MM.1S (cell line): ENCODE measurements at regions not wholly inside any gene's neighbourhood (a gene's known extent, or its start where the extent isn't known, plus 50 kb on each side); places are given as distances from the start of the nearest gene placed in this dataset.
A peak's percentile ranks its signal among the peaks of the same experiment; 100 is the strongest.

Experiments
- DNase-seq: peaks from one replicate; pipeline ENCODE4 v3.0.0-alpha.2; 2015
- H2AFZ ChIP-seq: fragments of 300-600 bp; sonication (generic); 2 replicates; pipeline ENCODE4 v1.6.0; 2016; ENCODE audit warnings: antibody characterized with exemption, low read length
- H3F3A ChIP-seq: fragments of 300-600 bp; sonication (generic); 2 replicates; pipeline ENCODE4 v1.6.1; 2016; ENCODE audit warnings: mild to moderate bottlenecking, antibody characterized with exemption, low read length, moderate library complexity, mixed read lengths; ENCODE audit not compliant: insufficient read depth
- H3K27ac ChIP-seq: fragments of 300-600 bp; sonication (generic); 2 replicates; pipeline ENCODE4 v1.5.1; 2016; ENCODE audit warnings: mild to moderate bottlenecking, low read length
- H3K27me3 ChIP-seq: fragments of 300-600 bp; sonication (generic); replicated peaks from 2 replicates; pipeline ENCODE4 v1.6.0; 2016; ENCODE audit warnings: low read length; ENCODE audit not compliant: insufficient read depth
- H3K36me3 ChIP-seq: fragments of 300-600 bp; sonication (generic); replicated peaks from 2 replicates; pipeline ENCODE4 v1.6.1; 2016; ENCODE audit warnings: mild to moderate bottlenecking, low read length, mixed read lengths; ENCODE audit not compliant: insufficient read depth
- H3K4me1 ChIP-seq: fragments of 300-600 bp; sonication (generic); 2 replicates; pipeline ENCODE4 v1.6.1; 2016; ENCODE audit warnings: low read length, mixed read lengths
- H3K4me2 ChIP-seq: fragments of 300-600 bp; sonication (generic); 2 replicates; pipeline ENCODE4 v1.6.0; 2016; ENCODE audit warnings: low read depth, low read length
- H3K4me3 ChIP-seq: fragments of 300-600 bp; sonication (generic); 2 replicates; pipeline ENCODE4 v1.5.1; 2016; ENCODE audit warnings: low read length, mixed read lengths
- H3K79me2 ChIP-seq: fragments of 300-600 bp; sonication (generic); 2 replicates; pipeline ENCODE4 v1.6.1; 2016; ENCODE audit warnings: mixed run types, low read length, mixed read lengths
- H3K9ac ChIP-seq: fragments of 300-600 bp; sonication (generic); 2 replicates; pipeline ENCODE4 v1.6.1; 2016; ENCODE audit warnings: low read length, mixed read lengths
- H3K9me2 ChIP-seq: fragments of 300-600 bp; sonication (generic); replicated peaks from 2 replicates; pipeline ENCODE4 v1.6.1; 2016; ENCODE audit warnings: mild to moderate bottlenecking, low read length, mixed read lengths; ENCODE audit not compliant: insufficient read depth
- H3K9me3 ChIP-seq: fragments of 300-600 bp; sonication (generic); replicated peaks from 2 replicates; pipeline ENCODE4 v1.6.1; 2016; ENCODE audit warnings: mild to moderate bottlenecking, low read length, mixed read lengths; ENCODE audit not compliant: insufficient read depth
- H4K20me1 ChIP-seq: fragments of 300-600 bp; sonication (generic); 2 replicates; pipeline ENCODE4 v1.6.1; 2016; ENCODE audit warnings: mild to moderate bottlenecking, low read length, moderate library complexity, mixed read lengths; ENCODE audit not compliant: insufficient read depth
- EZH2 ChIP-seq: fragments of 300-600 bp; sonication (generic); optimal IDR thresholded peaks from 2 replicates; pipeline ENCODE3; 2017; ENCODE audit warnings: low read depth, mild to moderate bottlenecking, antibody characterized with exemption, low read length, mixed read lengths
- EZH2phosphoT487 ChIP-seq: fragments of 300-600 bp; sonication (generic); IDR thresholded peaks from 2 replicates; pipeline ENCODE4 v1.6.1; 2018; ENCODE audit warnings: antibody characterized with exemption, low read length
- TF ChIP-seq, protein P1 (sequence below): fragments of 300-600 bp; sonication (generic); IDR thresholded peaks from 2 replicates; pipeline ENCODE4 v1.5.1; 2016; ENCODE audit warnings: antibody characterized with exemption, low read length, mixed read lengths

DNA sequence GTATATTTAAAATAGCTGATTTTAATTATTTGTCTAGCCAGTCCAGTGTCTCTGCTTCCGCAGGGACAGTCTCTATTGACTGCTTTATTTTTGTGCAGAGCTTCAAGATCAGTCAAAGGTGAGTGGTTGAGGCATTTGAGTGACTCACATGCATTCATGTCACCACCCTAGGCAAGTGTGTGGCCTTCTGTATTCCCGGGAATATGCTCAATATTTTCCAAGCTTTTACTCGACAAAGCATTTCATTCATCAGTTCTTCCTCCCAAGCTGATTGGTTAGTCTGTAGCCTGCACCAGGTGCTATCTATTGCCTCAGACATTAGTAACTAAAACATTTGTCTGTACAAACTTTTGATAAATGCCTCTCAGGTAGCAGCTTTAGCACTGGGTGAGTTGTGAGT is 471.5 kb upstream of the NRG3 start:
- H3K9me2 ChIP-seq, result no peaks in the 10 kb centered on the region
- H2AFZ ChIP-seq, result no peak overlapping the region
- no peaks in the 10 kb centered on the region for H4K20me1 ChIP-seq
- H3K4me1 ChIP-seq, result no peaks in the 10 kb centered on the region
- TF ChIP-seq, protein P1, sequence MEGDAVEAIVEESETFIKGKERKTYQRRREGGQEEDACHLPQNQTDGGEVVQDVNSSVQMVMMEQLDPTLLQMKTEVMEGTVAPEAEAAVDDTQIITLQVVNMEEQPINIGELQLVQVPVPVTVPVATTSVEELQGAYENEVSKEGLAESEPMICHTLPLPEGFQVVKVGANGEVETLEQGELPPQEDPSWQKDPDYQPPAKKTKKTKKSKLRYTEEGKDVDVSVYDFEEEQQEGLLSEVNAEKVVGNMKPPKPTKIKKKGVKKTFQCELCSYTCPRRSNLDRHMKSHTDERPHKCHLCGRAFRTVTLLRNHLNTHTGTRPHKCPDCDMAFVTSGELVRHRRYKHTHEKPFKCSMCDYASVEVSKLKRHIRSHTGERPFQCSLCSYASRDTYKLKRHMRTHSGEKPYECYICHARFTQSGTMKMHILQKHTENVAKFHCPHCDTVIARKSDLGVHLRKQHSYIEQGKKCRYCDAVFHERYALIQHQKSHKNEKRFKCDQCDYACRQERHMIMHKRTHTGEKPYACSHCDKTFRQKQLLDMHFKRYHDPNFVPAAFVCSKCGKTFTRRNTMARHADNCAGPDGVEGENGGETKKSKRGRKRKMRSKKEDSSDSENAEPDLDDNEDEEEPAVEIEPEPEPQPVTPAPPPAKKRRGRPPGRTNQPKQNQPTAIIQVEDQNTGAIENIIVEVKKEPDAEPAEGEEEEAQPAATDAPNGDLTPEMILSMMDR, result no peak
- TF ChIP-seq EZH2phosphoT487, result no peak
- TF ChIP-seq EZH2, result no peak
- no peaks in the 10 kb centered on the region for H3K79me2 ChIP-seq
- H3K36me3 ChIP-seq, result no peaks in the 10 kb centered on the region
- no peak overlapping the region for H3K4me3 ChIP-seq
- no peaks in the 10 kb centered on the region for H3K9me3 ChIP-seq
- H3K27ac ChIP-seq, result no peak overlapping the region
- H3K27me3 ChIP-seq, result no peaks in the 10 kb centered on the region
- no peak overlapping the region for H3K9ac ChIP-seq
- H3K4me2 ChIP-seq, result no peak overlapping the region
- no peaks in the 10 kb centered on the region for H3F3A ChIP-seq
- no peak for DNase-seq

DNA sequence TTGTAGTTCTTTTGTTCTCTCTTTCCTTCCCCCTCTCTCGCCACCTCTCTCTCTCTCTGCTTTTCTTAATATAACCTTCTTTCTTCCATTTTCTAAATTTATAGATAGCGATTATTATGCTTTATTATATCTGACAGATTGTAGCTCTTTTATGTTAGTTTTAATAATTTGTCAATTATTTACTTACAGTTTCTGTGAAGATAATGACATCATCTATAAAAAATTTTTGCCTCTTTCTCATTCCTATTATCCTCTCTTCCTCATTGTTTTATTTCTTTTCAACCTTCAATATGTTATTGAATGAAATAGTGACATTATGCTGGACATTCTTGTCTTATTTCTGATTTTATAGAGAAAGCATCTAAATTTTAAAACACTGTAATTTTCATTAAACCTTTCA is 469.6 kb upstream of the NRG3 start:
- no peaks in the 10 kb centered on the region for H3F3A ChIP-seq
- no peaks in the 10 kb centered on the region for H3K27me3 ChIP-seq
- no peaks in the 10 kb centered on the region for H3K4me1 ChIP-seq
- no peaks in the 10 kb centered on the region for H3K79me2 ChIP-seq
- H4K20me1 ChIP-seq, result no peaks in the 10 kb centered on the region
- H3K4me3 ChIP-seq, result no peak overlapping the region
- no peaks in the 10 kb centered on the region for H3K9me2 ChIP-seq
- H3K9ac ChIP-seq, result no peak overlapping the region
- H2AFZ ChIP-seq, result no peak overlapping the region
- TF ChIP-seq EZH2phosphoT487, result no peak
- TF ChIP-seq, protein P1, result no peak
- TF ChIP-seq EZH2, result no peak
- no peaks in the 10 kb centered on the region for H3K36me3 ChIP-seq
- no peak overlapping the region for H3K4me2 ChIP-seq
- DNase-seq, result no peak
- no peak overlapping the region for H3K27ac ChIP-seq
- no peaks in the 10 kb centered on the region for H3K9me3 ChIP-seq

DNA sequence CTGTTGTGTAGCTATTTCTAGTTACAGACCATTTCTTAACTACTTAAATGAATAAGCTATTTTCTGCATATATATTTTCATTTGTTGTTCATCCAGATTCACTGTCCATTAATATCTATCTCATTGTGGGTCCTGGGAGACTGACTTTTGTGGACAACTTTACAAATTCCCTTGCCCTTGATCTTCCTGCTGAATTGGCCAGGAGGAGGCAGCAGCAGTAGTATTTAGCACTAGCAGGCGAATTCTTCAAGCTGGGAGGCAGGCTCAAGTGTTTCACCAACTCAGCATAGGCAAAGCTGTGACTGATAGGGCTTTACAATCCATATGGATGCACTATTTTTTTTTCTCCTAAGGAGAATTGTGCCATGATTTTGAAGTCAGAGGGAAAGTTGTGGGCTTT is 461.0 kb upstream of the NRG3 start:
- Histone ChIP-seq H3K4me3 (no peak overlapping the region), H3F3A (no peaks in the 10 kb centered on the region), H3K9me3 (no peaks in the 10 kb centered on the region), H3K79me2 (no peaks in the 10 kb centered on the region), H3K27me3 (no peaks in the 10 kb centered on the region), H3K4me1 (no peaks in the 10 kb centered on the region), H3K9ac (no peak overlapping the region), H3K27ac (no peak overlapping the region), H2AFZ (no peak overlapping the region), H4K20me1 (no peaks in the 10 kb centered on the region), H3K4me2 (no peak overlapping the region), H3K9me2 (no peaks in the 10 kb centered on the region), H3K36me3 (no peaks in the 10 kb centered on the region)
- TF ChIP-seq, protein P1, result peak; percentile 33
- TF ChIP-seq EZH2, result no peak
- DNase-seq, result peak; percentile 26
